ENCODE measurements at regions not wholly inside any gene's neighbourhood (a gene's known extent, or its start where the extent isn't known, plus 50 kb on each side); places are given as distances from the start of the nearest gene placed in this dataset.

DNA sequence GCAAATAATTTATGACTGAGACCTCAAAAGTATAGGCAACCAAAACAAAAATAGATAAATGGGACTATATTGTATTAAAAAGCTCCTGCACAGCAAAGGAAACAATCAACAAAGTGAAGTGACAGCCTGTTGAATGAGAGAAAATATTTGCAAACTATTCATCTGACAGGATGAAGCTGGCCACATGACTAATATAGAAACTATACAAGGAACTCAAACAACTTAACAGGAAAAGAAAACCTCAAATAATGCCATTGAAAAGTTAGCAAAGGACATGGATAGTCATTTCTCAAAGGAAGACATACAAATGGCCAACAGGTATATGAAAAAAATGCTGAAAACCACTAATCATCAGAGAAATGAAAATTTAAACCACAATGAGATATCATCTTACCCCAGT lies 245.1 kb downstream of the STK31 start:
- Histone ChIP-seq H3K9me3 (no peaks in the 10 kb centered on the region), H3K4me3 (no peak overlapping the region), H3K27ac (no peak overlapping the region), H3K4me1 (no peaks in the 10 kb centered on the region), H3K36me3 (no peaks in the 10 kb centered on the region), H3K27me3 (no peaks in the 10 kb centered on the region)
- intact Hi-C loops (cut with DNase I) = no loop called here
- TF ChIP-seq, protein P1, sequence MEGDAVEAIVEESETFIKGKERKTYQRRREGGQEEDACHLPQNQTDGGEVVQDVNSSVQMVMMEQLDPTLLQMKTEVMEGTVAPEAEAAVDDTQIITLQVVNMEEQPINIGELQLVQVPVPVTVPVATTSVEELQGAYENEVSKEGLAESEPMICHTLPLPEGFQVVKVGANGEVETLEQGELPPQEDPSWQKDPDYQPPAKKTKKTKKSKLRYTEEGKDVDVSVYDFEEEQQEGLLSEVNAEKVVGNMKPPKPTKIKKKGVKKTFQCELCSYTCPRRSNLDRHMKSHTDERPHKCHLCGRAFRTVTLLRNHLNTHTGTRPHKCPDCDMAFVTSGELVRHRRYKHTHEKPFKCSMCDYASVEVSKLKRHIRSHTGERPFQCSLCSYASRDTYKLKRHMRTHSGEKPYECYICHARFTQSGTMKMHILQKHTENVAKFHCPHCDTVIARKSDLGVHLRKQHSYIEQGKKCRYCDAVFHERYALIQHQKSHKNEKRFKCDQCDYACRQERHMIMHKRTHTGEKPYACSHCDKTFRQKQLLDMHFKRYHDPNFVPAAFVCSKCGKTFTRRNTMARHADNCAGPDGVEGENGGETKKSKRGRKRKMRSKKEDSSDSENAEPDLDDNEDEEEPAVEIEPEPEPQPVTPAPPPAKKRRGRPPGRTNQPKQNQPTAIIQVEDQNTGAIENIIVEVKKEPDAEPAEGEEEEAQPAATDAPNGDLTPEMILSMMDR (IDR thresholded peaks at IDR 0.05) = no peak
- DNase-seq = no peak
- ATAC-seq = no peak

DNA sequence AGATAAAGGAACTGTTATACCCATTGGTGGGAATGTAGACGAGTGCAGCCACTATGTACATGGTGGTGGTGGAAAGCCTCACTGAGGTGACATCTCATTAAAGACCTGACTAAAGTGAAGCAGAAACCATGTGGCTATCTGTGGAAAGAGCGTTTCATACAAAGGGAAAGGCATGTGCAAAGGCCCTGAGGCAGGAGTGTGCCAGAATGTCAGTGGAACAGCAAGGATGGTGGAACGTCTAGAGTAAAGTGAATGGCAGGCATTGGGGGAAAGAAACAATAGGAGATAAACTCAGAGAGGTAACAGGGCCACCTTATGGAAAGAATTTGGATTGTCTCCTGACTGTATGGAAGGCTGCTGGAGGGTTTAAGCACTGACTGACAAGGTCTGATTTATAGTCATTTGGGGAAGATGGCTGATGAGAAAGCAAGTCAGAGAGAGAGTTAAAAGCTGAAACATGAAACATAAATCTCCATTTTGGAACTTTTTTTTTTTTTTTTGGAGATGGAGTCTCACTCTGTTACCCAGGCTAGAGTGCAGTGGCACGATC lies 245.7 kb downstream of the STK31 start:
- no peaks in the 10 kb centered on the region for H3K9me3 ChIP-seq
- no peak overlapping the region for H3K4me3 ChIP-seq
- intact Hi-C loops (cut with DNase I) = no loop called here
- ATAC-seq = no peak
- DNase-seq = no peak
- no peaks in the 10 kb centered on the region for H3K4me1 ChIP-seq
- no peaks in the 10 kb centered on the region for H3K36me3 ChIP-seq
- no peaks in the 10 kb centered on the region for H3K27me3 ChIP-seq
- TF ChIP-seq, protein P1 (IDR thresholded peaks at IDR 0.05) = no peak
- H3K27ac ChIP-seq = no peak overlapping the region

DNA sequence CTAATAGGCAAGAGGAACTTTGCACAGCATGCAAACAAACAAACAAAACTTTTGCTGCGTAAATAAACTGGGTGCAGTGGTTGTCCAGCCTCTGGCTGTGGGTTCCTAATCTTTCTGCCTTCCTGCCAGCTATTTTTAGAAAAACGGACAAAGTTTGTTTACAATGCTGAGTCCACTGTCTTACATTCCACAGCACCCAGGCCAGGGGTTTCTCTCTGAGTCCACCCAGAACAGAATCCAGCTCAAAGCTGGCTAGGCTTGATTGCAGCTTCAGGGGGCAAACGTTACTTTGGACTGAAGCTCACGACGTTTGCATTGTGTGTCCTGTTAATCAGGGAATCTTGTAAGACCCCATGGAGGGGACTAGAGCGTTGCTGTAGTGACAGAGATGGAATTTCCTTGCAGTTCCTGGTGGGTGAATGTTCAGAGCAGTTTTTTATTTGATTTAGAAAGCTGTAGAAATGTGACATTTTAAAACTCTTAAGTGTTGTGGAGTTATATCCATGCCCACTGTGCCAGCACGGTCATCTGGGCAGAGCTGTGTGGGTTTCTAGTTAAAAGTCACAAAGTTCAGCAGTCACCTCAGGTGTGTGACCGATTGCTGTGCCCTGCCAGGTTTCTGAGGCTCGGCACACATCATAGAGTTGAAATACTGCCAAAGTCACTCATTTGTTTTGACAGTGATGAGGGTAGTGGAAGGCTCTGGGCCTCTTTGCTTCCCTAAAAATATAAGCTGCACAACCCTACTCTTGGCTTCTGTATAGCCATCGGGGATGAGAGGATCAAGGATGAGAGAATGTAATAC lies 247.0 kb downstream of the STK31 start:
- ATAC-seq (no peak), DNase-seq (no peak)
- no peaks in the 10 kb centered on the region for H3K4me1 ChIP-seq
- no peak overlapping the region for H3K27ac ChIP-seq
- H3K4me3 ChIP-seq = no peak overlapping the region
- intact Hi-C loops (cut with DNase I) = no loop called here
- H3K27me3 ChIP-seq = no peaks in the 10 kb centered on the region
- H3K9me3 ChIP-seq = no peaks in the 10 kb centered on the region
- TF ChIP-seq, protein P1 (IDR thresholded peaks at IDR 0.05) = no peak
- no peaks in the 10 kb centered on the region for H3K36me3 ChIP-seq

DNA sequence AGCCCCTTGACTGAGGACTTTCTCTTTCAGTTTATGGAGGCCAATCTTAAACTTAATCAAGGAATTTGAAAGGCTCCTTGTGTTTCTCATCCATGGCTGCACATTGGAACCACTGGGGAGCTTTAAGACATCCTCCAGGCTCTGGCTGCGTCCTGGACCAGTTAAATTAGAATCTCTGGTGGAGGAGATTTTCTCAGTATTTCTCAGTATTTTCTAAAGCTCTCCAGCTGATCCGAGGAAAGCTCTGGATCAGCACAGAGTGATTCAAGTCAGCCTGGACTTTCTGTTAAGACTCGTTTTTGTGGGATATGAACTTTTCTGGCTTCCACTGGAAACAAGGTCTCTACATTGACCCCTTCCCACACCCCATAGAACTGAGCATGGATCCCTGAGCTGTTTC lies 249.8 kb downstream of the STK31 start:
- TF ChIP-seq, protein P1 (IDR thresholded peaks at IDR 0.05) = no peak
- H3K27ac ChIP-seq = no peak overlapping the region
- no peaks in the 10 kb centered on the region for H3K9me3 ChIP-seq
- no peak overlapping the region for H3K4me3 ChIP-seq
- DNase-seq (no peak), ATAC-seq (no peak)
- H3K4me1 ChIP-seq = no peaks in the 10 kb centered on the region
- H3K27me3 ChIP-seq = no peaks in the 10 kb centered on the region
- H3K36me3 ChIP-seq = no peaks in the 10 kb centered on the region
- intact Hi-C loops (cut with DNase I) = no loop called here

DNA sequence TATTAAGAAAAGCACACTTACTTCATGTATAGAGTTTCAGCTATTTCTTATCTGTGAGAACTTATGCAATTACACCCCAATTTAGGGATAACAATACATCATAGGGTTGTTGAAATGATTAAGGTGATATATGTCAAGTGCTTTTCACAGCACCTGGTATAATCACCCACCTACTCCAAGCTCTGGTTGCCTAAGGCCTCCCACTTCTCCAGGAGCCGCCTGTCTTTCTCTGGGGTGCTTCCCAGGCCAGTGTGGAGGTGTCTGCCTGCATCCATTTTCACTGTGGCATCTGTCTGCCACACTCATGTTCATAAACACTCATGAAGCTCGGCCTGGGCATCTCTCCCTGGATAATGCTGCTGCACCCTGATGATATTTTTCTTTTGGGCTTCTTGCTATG lies 250.3 kb downstream of the STK31 start:
- intact Hi-C loops (cut with DNase I) = no loop called here
- Histone ChIP-seq H3K4me1 (no peaks in the 10 kb centered on the region), H3K36me3 (no peaks in the 10 kb centered on the region), H3K27me3 (no peaks in the 10 kb centered on the region), H3K4me3 (no peak overlapping the region), H3K27ac (no peak overlapping the region), H3K9me3 (no peaks in the 10 kb centered on the region)
- ATAC-seq = no peak
- TF ChIP-seq, protein P1 (IDR thresholded peaks at IDR 0.05) = no peak
- no peak for DNase-seq

Data from upper lobe of right lung (tissue), 1 donor.